GM12891 (cell line): ENCODE measurements at regions not wholly inside any gene's neighbourhood (a gene's known extent, or its start where the extent isn't known, plus 50 kb on each side); places are given as distances from the start of the nearest gene placed in this dataset.

Experiments used
- PAX5 ChIP-seq: IDR thresholded peaks from 2 replicates; pipeline ENCODE4 v1.6.1; 2011; ENCODE audit warnings: low read length, moderate library complexity, mild to moderate bottlenecking; ENCODE audit not compliant: insufficient read depth, severe bottlenecking
- POLR2A ChIP-seq: IDR thresholded peaks from 2 replicates; pipeline ENCODE4 v1.6.1; 2011; ENCODE audit warnings: low read depth, low read length, control low read depth
- POLR2AphosphoS5 ChIP-seq: IDR thresholded peaks from 2 replicates; pipeline ENCODE4 v1.6.1; 2011; ENCODE audit warnings: low read depth, low read length, control low read depth
- POU2F2 ChIP-seq: IDR thresholded peaks from 2 replicates; pipeline ENCODE4 v1.6.1; 2011; ENCODE audit warnings: low read depth, mild to moderate bottlenecking, control low read depth, low read length, moderate library complexity
- TAF1 ChIP-seq: IDR thresholded peaks from 2 replicates; pipeline ENCODE4 v1.6.1; 2011; ENCODE audit warnings: low read depth, low read length, control low read depth

DNA sequence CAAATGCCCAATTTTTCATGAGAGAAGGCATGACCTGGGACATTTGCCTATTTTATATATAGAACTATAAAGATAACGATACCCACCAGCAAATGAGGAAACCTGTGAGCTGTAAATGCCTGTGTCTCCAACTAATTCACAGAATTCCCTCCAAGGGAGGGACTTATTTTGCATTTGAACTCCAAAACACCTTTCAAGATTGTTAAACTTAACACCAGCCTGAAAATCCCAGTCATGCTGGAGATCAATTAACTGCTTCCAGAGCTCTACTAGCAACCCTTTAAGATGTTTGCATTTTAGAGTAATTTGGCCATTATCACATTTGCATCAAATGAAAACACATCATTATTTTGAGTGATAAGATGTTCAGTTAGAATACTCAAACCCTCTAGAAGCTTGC, 68.1 kb upstream of the KLHL14 start:
- TF ChIP-seq POLR2AphosphoS5 (no peak), POLR2A (no peak), TAF1 (no peak), PAX5 (no peak), POU2F2 (no peak)
